BLaER1 (cell line): ENCODE measurements at regions not wholly inside any gene's neighbourhood (a gene's known extent, or its start where the extent isn't known, plus 50 kb on each side); places are given as distances from the start of the nearest gene placed in this dataset.

Experiments used
- H3K27ac ChIP-seq: shearing (Covaris generic); formaldehyde crosslinking; 2 replicates; pipeline ENCODE4 v1.8.1; 2022
- H3K27me3 ChIP-seq: shearing (Covaris generic); formaldehyde crosslinking; 2 replicates; pipeline ENCODE4 v1.8.1; 2022
- H3K36me3 ChIP-seq: shearing (Covaris generic); formaldehyde crosslinking; 2 replicates; pipeline ENCODE4 v1.8.1; 2022
- H3K4me1 ChIP-seq: shearing (Covaris generic); formaldehyde crosslinking; 2 replicates; pipeline ENCODE4 v1.8.1; 2022
- H3K4me2 ChIP-seq: shearing (Covaris generic); formaldehyde crosslinking; 2 replicates; pipeline ENCODE4 v1.8.1; 2022
- H3K4me3 ChIP-seq: shearing (Covaris generic); formaldehyde crosslinking; 2 replicates; pipeline ENCODE4 v1.8.1; 2022
- H3K9ac ChIP-seq: shearing (Covaris generic); formaldehyde crosslinking; 2 replicates; pipeline ENCODE4 v1.8.1; 2022
- H3K9me3 ChIP-seq: shearing (Covaris generic); formaldehyde crosslinking; 2 replicates; pipeline ENCODE4 v1.8.1; 2022
- H4K20me1 ChIP-seq: shearing (Covaris generic); formaldehyde crosslinking; 2 replicates; pipeline ENCODE4 v1.8.1; 2022
- Cebpa-rat ChIP-seq: shearing (Covaris generic); IDR thresholded peaks from 2 replicates; pipeline ENCODE4 v1.8.1; 2022

GRCh38 chr9:74322661-74323314 lies 174.3 kb upstream of the RORB start:
- H3K27ac ChIP-seq = peak overlapping the region; percentile 28
- H4K20me1 ChIP-seq = no peaks in the 10 kb centered on the region
- H3K4me3 ChIP-seq = peak overlapping the region; percentile 34
- H3K9ac ChIP-seq = no peak overlapping the region
- peaks cover 43% of the 10 kb centered on the region for H3K36me3 ChIP-seq
- TF ChIP-seq Cebpa-rat = no peak
- H3K4me2 ChIP-seq = peak overlapping the region; percentile 69
- H3K9me3 ChIP-seq = peaks cover 69% of the 10 kb centered on the region
- peaks cover 34% of the 10 kb centered on the region for H3K4me1 ChIP-seq
- H3K27me3 ChIP-seq = no peaks in the 10 kb centered on the region

GRCh38 chr9:74330487-74331214 lies 166.5 kb upstream of the RORB start:
- H3K27me3 ChIP-seq = no peaks in the 10 kb centered on the region
- H3K4me2 ChIP-seq = peak overlapping the region; percentile 92
- H3K27ac ChIP-seq = peak overlapping the region; percentile 89
- peaks cover 23% of the 10 kb centered on the region; the same call in 1 of the 2 replicates for H3K36me3 ChIP-seq
- peaks cover 24% of the 10 kb centered on the region for H3K9me3 ChIP-seq
- H3K4me1 ChIP-seq = peaks cover 82% of the 10 kb centered on the region
- H3K4me3 ChIP-seq = peak overlapping the region; percentile 47; the same call in 1 of the 2 replicates
- H3K9ac ChIP-seq = 0 out of 2 replicates have a peak overlapping the region, but pooled peaks have one; percentile 74
- TF ChIP-seq Cebpa-rat = no peak
- H4K20me1 ChIP-seq = no peaks in the 10 kb centered on the region

- Histone ChIP-seq H3K27me3 (no peaks in the 10 kb centered on the region), H4K20me1 (no peaks in the 10 kb centered on the region), H3K36me3 (peaks cover 23% of the 10 kb centered on the region; the same call in 1 of the 2 replicates), H3K4me3 (peak overlapping the region; percentile 47), H3K9ac (peak overlapping the region; percentile 74), H3K4me2 (peak overlapping the region; percentile 92), H3K9me3 (peaks cover 17% of the 10 kb centered on the region; the same call in 1 of the 2 replicates), H3K4me1 (peaks cover 92% of the 10 kb centered on the region), H3K27ac (peak overlapping the region; percentile 89)
- TF ChIP-seq Cebpa-rat = no peak
These were observed 165.5 kb upstream of the RORB start for GRCh38 chr9:74331607-74332006.

- Histone ChIP-seq H3K9me3 (peaks cover 4% of the 10 kb centered on the region; the same call in 1 of the 2 replicates), H3K4me2 (peak overlapping the region; percentile 92), H3K27me3 (no peaks in the 10 kb centered on the region), H3K4me3 (peak overlapping the region; percentile 47), H3K36me3 (peaks cover 12% of the 10 kb centered on the region; the same call in 1 of the 2 replicates), H4K20me1 (no peaks in the 10 kb centered on the region), H3K27ac (peak overlapping the region; percentile 89), H3K4me1 (peaks cover 95% of the 10 kb centered on the region), H3K9ac (peak overlapping the region; percentile 74)
- TF ChIP-seq Cebpa-rat = no peak
These were observed 163.6 kb upstream of the RORB start for GRCh38 chr9:74333384-74334032.

GRCh38 chr9:74334271-74334670 lies 162.9 kb upstream of the RORB start:
- no peaks in the 10 kb centered on the region for H3K27me3 ChIP-seq
- TF ChIP-seq Cebpa-rat = no peak
- H3K9ac ChIP-seq = peak overlapping the region; percentile 74
- peak overlapping the region; percentile 47; the same call in 1 of the 2 replicates for H3K4me3 ChIP-seq
- H4K20me1 ChIP-seq = no peaks in the 10 kb centered on the region
- H3K4me2 ChIP-seq = peak overlapping the region; percentile 92
- H3K9me3 ChIP-seq = no peaks in the 10 kb centered on the region
- peaks cover 95% of the 10 kb centered on the region for H3K4me1 ChIP-seq
- peaks cover 6% of the 10 kb centered on the region; the same call in 1 of the 2 replicates for H3K36me3 ChIP-seq
- peak overlapping the region; percentile 89 for H3K27ac ChIP-seq

GRCh38 chr9:74336161-74336560 lies 161.0 kb upstream of the RORB start:
- no peaks in the 10 kb centered on the region for H3K36me3 ChIP-seq
- peak overlapping the region; percentile 46; the same call in 1 of the 2 replicates for H3K9ac ChIP-seq
- H3K4me3 ChIP-seq = peak overlapping the region; percentile 63
- H3K27me3 ChIP-seq = no peaks in the 10 kb centered on the region
- peak overlapping the region; percentile 89 for H3K27ac ChIP-seq
- TF ChIP-seq Cebpa-rat = no peak
- H3K4me2 ChIP-seq = peak overlapping the region; percentile 92
- H4K20me1 ChIP-seq = no peaks in the 10 kb centered on the region
- H3K4me1 ChIP-seq = peaks cover 89% of the 10 kb centered on the region
- peaks cover 8% of the 10 kb centered on the region; the same call in 1 of the 2 replicates for H3K9me3 ChIP-seq

- no peaks in the 10 kb centered on the region for H4K20me1 ChIP-seq
- no peak overlapping the region for H3K4me2 ChIP-seq
- no peak overlapping the region for H3K9ac ChIP-seq
- no peaks in the 10 kb centered on the region for H3K9me3 ChIP-seq
- H3K27ac ChIP-seq = no peak overlapping the region
- H3K27me3 ChIP-seq = no peaks in the 10 kb centered on the region
- no peak for TF ChIP-seq Cebpa-rat
- H3K4me3 ChIP-seq = no peak overlapping the region
- H3K4me1 ChIP-seq = no peaks in the 10 kb centered on the region
- H3K36me3 ChIP-seq = no peaks in the 10 kb centered on the region
These were observed 148.4 kb upstream of the RORB start for GRCh38 chr9:74348777-74349176.

- no peaks in the 10 kb centered on the region for H3K36me3 ChIP-seq
- no peaks in the 10 kb centered on the region for H3K27me3 ChIP-seq
- no peaks in the 10 kb centered on the region for H4K20me1 ChIP-seq
- H3K4me3 ChIP-seq = no peak overlapping the region
- no peak overlapping the region for H3K4me2 ChIP-seq
- H3K27ac ChIP-seq = no peak overlapping the region
- no peaks in the 10 kb centered on the region; the same call in 1 of the 2 replicates for H3K9me3 ChIP-seq
- no peak overlapping the region for H3K9ac ChIP-seq
- no peaks in the 10 kb centered on the region for H3K4me1 ChIP-seq
- no peak for TF ChIP-seq Cebpa-rat
These were observed 142.0 kb upstream of the RORB start for GRCh38 chr9:74355107-74355506.

GRCh38 chr9:74357577-74357976 lies 139.6 kb upstream of the RORB start:
- Histone ChIP-seq H3K36me3 (no peaks in the 10 kb centered on the region), H3K4me2 (no peak overlapping the region), H3K9ac (no peak overlapping the region), H3K4me3 (no peak overlapping the region), H3K4me1 (no peaks in the 10 kb centered on the region), H4K20me1 (no peaks in the 10 kb centered on the region), H3K9me3 (no peaks in the 10 kb centered on the region; the same call in 1 of the 2 replicates), H3K27ac (no peak overlapping the region), H3K27me3 (no peaks in the 10 kb centered on the region)
- TF ChIP-seq Cebpa-rat = no peak

GRCh38 chr9:74358959-74359358 lies 138.2 kb upstream of the RORB start:
- no peak for TF ChIP-seq Cebpa-rat
- Histone ChIP-seq H3K4me1 (no peaks in the 10 kb centered on the region), H4K20me1 (no peaks in the 10 kb centered on the region)

More at GRCh38 chr9:74358959-74359358, 138.2 kb upstream of the RORB start:
- Histone ChIP-seq H3K9me3 (no peaks in the 10 kb centered on the region; the same call in 1 of the 2 replicates), H3K4me3 (no peak overlapping the region), H3K36me3 (no peaks in the 10 kb centered on the region), H3K9ac (no peak overlapping the region), H3K27ac (no peak overlapping the region), H3K4me2 (no peak overlapping the region), H3K27me3 (no peaks in the 10 kb centered on the region)
